AG10803 (cell line): ENCODE measurements at regions not wholly inside any gene's neighbourhood (a gene's known extent, or its start where the extent isn't known, plus 50 kb on each side); places are given as distances from the start of the nearest gene placed in this dataset.
A peak's percentile ranks its signal among the peaks of the same experiment; 100 is the strongest.

Experiments
- DNase-seq: peaks from one replicate; pipeline ENCODE4 v3.0.0; 2010; ENCODE audit warnings: low read depth
- H3K4me3 ChIP-seq: 2 replicates; pipeline ENCODE4 v1.5.1; 2011; ENCODE audit warnings: mild to moderate bottlenecking, low read length, control low read depth
- CTCF ChIP-seq: conservative IDR thresholded peaks from 2 replicates; pipeline ENCODE4 v1.5.1; 2011; ENCODE audit warnings: mild to moderate bottlenecking, low read length, control low read depth, inconsistent platforms

GRCh38 chr1:72362538-72362937 is 80.2 kb upstream of the NEGR1 start:
- no peak for TF ChIP-seq CTCF

GRCh38 chr1:72357411-72357810 is 75.1 kb upstream of the NEGR1 start:
- DNase-seq = peak; percentile 69
- no peak for TF ChIP-seq CTCF
- no peak overlapping the region for H3K4me3 ChIP-seq

More at GRCh38 chr1:72362538-72362937, 80.2 kb upstream of the NEGR1 start:
- no peak for DNase-seq
- H3K4me3 ChIP-seq = no peak overlapping the region

GRCh38 chr1:72355899-72356298 is 73.6 kb upstream of the NEGR1 start:
- no peak overlapping the region for H3K4me3 ChIP-seq
- TF ChIP-seq CTCF = no peak
- DNase-seq = no peak

- TF ChIP-seq CTCF = no peak
- no peak overlapping the region for H3K4me3 ChIP-seq
- DNase-seq = no peak
Measured at GRCh38 chr1:72341661-72342060, 59.3 kb upstream of the NEGR1 start.

GRCh38 chr1:72336776-72337175 is 54.4 kb upstream of the NEGR1 start:
- TF ChIP-seq CTCF = no peak
- H3K4me3 ChIP-seq = no peak overlapping the region
- DNase-seq = no peak
